ENCODE measurements at regions not wholly inside any gene's neighbourhood (a gene's known extent, or its start where the extent isn't known, plus 50 kb on each side); places are given as distances from the start of the nearest gene placed in this dataset.

DNA sequence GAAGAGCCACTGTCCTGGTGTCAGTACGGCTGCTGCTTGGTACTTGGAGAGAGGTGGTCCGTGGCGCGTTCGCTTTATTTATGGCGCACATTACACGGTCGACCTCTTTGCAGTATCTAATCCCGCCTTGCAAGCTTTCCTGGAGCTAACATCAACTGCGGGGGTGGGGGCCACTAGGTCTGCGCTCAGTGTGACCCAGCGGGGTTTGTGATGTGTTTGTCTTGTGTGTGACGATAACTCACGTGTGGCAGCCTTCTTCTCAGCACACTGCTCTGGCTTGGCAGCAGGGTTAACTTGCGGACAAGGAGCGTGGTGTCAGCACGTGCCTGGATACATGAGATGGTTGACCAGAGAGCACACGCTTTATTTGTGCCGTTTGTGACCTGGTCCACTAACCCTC lies 122.2 kb upstream of the RTL1 start:
- no peak for DNase-seq (ENCODE audit: low spot score)

DNA sequence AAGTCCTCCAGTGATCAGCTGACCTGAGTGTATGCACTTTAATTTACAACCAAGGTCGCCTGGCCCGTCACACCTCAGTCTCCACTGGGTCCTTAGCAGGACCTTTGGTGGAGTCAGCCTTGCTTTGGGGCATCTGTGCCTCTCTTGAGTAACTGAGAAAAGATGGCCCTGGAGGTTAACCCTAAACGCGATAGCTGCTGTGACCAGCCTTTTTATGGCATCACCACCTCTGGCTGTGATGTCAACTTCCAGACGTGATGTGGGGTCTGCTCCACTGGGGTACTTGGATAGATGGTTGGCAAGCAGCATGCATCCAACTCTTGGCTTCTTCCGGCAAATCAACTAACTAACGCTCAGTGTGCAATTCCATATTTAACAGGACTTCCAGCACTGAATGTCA lies 122.8 kb upstream of the RTL1 start:
- DNase-seq (ENCODE audit: low spot score) = no peak

DNA sequence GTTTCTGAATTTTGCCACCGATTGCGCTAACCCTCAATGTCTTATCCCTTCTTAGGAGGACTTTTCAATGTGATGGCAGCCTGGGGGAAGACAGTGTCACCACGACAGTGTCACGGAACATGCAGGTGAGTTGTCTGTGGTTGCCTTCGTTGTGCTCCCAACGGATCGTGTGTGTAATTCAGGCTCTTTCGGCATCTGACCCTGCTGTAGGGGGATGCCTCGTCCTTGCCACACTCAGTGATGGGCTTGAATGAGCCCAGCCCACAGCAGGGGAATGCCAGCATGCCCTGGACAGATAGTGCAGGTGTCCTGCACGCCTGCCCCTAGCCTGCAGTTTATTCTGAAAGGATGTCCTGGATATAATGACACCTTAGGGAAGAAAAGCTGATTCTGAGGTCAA lies 123.8 kb upstream of the RTL1 start:
- no peak for DNase-seq (ENCODE audit: low spot score)

DNA sequence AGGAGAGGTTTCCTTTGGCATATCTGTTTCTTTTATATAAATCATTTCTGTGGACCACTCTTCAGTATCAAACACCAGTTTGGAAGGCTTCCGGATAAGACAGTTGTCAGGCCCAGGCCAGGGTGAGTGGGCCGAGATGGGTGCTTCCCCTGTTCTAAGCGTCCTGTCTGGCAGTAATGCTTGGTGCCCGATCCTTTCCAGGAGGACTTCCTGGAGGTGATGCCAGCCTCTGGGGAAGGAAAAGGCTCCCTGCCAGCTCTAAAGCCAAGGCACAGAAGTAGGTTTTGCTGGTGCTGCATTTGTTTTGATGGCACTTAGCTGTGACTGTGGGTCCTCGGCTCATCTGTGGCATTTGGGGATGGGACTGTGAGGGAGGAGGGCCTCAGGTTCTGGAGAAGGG lies 124.4 kb upstream of the RTL1 start:
- DNase-seq (ENCODE audit: low spot score) = no peak

DNA sequence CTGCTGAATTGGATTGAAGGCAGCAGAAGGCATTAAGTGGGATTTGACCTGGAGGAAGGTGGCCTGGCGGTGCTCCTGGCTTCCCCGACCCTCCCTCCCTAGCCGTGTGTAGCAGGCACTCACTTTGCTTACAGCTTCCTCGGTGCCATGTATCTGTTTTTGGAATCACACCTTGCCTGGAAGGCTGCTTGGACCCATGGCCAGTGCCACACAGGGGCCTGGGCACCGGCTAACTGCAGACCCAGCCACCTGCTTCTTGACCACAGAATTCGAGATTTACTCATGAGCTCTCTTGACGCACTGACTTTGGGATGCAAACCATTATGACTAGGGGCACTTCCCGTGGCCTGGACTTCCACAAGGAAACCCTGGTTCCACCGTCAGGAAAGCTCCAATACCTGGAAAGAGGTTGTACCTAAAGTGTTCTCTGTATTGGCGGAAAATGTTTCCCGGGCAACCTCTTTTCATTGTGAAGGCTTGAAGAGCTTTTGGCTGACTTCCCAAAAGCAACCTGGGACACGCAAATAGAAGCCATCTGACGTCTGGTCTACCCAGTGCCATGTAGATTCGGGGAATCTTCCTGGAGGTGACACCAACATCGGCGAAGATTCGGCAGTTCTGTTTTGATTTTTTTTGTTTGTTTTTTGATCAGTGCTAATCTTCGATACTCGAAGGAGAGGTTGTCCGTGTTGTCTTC lies 125.6 kb upstream of the RTL1 start:
- no peak for DNase-seq (ENCODE audit: low spot score)

DNA sequence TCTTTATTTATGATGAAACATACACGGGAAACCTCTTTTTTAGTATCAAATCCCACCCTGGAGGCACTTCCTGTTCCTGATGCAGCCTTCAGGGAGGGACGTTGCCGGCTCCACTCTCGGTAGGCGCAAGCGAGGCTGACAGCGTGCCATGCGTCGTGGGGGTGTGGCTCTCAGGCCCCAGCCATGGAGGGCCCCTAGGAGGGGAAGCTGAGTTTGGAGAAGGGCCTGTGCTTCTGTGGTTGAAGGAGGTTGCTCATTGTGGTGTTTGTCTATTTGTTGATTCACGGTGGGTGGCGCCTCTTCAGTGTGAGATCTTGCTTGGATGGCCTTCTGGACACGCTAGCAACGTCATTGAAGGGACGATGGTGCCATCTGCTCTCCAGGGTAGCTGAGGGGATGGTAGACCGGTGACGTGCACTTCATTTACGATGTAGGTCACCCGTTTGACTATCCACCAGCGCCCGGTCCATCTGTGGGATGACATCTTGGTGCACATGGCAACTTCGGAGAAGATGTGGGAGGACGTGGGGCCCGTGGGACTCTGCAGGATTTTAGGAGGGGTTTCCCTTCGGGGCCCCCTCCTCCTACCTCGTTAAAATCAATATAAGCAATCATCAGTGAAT lies 126.3 kb upstream of the RTL1 start:
- no peak for DNase-seq (ENCODE audit: low spot score)

DNA sequence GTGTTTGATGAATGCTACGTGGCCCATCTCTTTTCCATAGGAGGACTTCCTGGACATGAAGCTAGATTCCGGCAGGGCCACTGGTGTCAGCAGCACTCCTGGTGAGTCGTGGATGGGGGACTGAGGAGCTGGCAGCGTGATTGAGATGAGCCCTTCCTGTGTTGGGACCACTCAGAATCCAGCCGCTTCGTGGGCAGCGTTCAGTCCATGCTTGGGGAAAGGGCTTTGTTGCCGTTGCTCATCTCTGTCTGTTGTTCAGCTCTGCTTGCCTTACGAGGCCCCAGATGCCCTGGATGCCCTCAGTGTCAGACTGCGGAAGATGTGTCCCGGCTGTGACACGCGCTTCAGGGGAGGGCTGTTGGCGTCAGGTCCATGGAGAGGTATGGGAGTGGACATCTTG lies 127.1 kb upstream of the RTL1 start:
- no peak for DNase-seq (ENCODE audit: low spot score)

DNA sequence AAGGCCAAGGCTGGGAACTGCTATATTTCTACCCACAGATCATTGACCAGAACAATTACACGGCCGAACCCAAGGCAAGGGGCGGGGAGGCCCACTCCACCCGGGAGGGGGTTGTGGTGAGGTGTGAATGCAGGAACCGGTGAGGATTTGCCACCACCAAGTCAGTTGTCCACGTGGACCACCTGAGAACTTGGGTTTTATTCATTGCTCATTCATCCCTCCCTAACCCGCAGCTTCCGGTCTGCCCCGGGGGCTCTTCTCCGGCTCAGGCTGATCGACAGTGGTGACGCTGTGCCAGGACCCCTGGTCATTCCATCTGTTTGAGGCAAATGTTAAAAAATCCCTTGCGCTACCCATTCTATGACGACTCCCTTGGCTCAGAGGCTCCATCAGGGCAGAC lies 127.7 kb upstream of the RTL1 start:
- DNase-seq (ENCODE audit: low spot score) = no peak

DNA sequence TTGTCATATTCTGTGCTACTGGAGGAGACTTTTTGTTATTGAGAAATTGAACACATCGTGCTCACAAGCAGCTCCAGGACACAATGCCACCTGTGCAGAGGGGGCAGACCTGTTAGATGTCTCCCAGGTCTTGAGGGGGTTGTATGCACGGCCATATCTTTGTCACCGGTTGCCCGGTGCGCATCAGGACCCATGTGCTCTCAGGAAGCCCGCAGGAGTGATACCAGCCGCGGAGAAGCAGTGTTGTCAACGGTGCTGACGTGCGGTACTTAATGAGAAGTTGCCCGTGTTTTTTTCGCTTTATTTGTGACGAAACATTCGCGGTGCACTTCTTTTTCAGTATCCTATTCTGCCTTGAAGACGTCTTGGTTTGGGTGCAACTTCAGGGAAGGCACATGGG lies 128.2 kb upstream of the RTL1 start:
- no peak for DNase-seq (ENCODE audit: low spot score)

DNA sequence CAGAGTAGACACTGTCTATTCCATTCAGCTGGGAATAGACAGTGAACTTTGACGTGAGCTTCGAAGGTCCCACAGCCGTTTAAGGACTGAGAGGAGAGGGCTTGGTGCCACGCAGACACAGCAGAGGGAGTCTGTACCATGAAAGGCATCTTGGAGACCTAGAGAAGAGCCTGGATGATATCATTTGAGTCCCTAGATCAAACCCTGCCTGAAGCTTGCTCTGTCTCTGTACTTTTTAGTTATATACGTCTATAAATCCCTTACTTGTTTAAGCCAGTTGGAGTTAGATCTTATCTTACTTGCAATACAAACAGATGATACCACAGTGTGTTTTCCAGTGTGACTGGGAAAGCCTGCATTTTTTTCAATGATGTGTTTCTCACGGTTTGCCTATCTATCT lies 128.9 kb upstream of the RTL1 start:
- no peak for DNase-seq (ENCODE audit: low spot score)

DNA sequence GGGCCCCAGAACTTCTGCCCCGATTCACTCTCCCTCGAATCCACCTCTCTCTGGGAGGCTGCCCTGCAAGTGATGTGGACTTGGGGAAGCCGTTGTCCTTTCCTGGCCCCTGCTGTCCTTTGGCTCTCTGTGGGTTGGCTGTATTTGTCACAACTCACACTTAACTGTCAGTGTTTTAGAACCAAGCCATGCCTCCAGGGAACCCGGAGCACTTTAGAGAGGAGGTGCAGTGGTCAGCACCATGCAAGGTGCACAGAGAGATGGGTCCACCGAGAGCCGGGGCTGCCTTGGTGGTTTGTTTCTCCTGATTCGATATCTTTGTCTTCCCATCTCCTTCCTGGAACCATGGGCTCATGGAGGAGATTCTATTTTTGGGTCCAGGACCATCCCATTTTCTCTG lies 129.5 kb upstream of the RTL1 start:
- no peak for DNase-seq (ENCODE audit: low spot score)

DNA sequence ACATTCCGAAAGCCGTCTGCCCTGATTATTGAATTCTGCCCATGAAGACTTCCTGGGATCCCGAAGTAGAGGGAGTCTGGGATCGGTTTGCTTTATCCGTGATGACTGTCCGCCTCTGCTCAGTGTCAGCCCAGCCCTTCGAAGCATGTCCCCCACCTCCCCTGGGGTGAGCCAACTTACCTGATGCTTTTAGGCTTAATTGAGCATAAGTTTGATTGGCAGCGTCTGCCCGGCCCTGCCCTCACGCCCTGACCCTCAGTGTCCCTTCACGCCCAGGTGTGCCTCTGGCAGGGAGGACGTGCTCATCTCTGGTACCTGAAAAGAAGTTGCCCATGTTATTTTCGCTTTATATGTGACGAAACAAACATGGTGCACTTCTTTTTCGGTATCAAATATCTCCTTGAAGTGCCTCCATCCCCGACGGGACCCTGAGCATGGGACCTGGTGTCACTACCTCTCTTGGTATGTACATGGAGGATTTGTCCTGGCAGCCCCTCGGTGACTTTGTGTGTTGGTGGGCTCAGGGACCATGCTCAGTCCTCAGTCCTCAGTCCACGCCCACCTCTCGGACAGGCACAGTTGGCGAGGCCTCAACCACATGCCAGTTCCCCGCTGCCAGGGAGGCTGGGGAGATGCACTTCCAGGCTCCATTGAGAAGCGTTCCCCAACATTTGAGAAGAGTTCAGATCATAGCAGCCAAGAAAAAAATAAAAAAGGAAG lies 130.1 kb upstream of the RTL1 start:
- DNase-seq (ENCODE audit: low spot score) = no peak

DNA sequence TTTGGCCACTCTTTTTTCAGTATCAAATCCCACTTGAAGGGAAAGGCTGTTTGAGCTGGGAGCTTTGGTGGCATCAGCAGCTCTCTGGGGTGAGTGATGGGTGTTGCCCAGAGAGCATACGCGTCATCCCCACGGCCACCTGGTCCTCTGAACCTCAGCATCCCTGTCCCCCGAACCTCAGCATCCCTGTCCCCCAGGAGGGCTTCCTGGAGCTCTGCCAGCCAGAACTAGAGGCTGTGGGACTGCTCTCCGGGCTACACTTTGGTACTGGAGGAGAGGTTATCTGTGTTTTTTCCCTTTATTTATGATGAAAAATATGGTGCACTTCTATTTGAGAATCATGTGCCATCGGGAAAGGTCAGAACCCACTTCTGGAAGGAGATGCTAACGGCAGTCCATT lies 131.5 kb upstream of the RTL1 start:
- no peak for DNase-seq (ENCODE audit: low spot score)

DNA sequence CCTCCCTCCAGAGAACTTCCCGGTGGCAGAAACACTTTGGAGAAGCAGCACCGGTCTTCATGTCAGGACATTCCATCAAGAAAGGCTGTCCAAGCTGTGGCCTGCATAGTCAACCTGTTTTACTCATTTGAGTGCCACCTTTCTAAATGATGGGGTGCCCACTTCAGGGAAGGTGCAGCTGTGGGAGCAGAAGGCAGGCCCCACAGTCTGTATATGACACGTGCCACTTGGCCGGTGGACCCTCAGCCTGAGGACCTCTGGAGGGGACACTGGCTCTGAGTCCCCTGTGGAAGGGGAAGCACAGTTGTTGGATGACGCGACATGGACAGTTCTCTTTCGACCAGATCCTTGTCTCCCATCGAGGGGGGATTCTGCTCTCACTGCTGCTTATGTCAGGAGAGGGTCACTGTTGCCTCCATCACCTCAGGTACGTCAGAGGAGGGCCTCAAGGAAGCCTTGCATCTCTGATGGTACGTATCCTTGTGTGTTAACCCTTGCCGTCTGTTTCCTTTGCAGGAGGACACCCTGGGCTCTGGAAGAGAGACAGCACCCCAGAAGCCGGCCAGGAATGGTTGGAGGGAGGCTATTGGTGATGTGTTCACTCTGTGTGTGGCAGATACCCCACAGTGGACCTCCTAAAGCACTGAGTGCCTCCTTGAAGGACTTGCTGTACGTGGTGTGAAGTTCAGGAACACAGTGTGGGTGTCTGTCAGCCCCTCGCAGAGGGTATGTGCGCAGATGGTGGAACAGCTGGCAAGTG lies 132.1 kb upstream of the RTL1 start:
- no peak for DNase-seq (ENCODE audit: low spot score)

DNA sequence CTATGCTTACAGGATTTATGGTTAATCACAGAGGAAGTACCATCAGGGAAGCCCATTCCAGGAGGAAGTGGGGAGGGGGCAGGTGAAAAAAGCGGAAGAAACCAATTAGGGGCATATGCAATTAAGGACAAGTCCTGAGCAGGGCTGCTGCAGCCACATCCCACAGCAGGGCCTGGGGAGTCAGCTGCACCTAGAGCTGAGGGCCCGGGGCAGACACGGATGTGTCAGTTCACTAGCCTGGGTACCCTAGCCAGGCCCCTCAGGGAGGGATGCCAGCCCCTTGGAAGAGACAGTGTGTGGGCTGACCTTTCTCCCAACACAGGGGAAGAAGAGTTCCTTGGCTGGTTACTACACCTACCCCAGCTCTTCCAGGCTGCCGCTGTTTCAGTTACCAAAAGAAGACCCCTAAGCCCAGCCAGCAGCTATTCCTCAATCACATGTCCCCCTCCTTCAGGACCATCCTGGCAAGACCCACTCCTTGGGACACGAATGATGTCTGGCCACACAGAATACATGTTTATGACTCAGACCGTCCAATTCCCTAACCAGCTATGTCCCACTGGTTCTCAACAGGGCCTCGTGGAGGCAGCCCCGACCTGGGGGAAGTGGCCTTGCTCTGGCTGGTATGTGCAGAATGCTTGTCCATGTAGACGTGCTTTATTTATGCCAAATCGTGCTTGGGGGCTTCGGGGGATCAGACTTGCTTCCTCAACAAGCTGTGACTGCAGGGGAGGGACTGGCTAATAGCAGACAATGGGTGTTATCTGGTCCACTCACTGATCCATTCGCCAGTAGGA lies 133.7 kb upstream of the RTL1 start:
- no peak for DNase-seq (ENCODE audit: low spot score)

DNA sequence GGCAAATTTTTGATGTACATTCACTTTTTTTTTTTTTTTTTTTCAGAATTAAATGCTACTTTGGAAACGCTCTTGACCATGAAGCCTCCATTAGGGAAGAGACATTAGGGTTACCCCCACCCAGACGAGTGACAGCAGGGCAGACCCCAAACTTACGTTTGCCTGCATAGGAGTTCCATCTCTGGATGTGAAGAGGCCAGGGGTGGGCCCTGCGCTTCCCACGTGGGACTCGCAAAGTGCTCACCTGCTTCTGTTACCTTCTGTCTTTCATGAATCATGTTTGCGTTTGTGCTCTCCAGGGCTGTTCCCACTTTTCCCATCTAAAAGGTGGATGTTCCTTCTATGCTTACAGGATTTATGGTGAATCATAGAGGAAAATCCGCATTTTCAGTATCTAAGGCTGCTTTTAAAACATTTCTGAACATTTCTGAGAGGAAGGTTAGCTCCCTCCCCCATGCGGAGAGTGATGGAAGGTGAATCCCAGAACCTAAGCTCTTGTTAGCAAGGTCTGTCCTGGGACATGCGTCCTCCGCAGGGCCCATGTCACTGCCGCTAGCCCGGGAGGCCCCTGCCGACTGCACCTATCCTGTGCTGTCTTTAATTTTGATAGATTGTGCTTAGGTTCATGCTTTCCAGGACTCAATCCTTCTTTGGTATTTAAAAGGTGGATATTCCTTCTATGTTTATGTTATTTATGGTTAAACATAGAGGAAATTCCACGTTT lies 135.7 kb upstream of the RTL1 start:
- DNase-seq (ENCODE audit: low spot score) = no peak

DNA sequence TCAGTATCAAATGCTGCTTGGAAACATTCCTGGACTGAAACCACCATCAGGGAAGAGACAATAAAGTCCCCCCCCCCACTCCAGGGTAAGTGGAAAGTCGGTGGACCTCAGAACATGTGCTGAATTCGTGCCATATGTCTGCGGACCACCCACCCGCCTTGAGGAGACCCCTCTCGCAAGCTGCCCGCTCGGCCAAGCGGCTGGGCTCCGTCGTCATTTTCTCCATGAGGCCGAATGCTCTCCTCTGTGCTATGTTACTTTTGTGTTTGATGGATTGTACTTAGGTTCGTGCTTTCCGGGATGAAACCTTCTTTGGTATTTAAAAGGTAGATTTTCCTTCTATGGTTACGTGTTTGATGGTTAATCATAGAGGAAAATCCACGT lies 136.2 kb upstream of the RTL1 start:
- no peak for DNase-seq (ENCODE audit: low spot score)

DNA sequence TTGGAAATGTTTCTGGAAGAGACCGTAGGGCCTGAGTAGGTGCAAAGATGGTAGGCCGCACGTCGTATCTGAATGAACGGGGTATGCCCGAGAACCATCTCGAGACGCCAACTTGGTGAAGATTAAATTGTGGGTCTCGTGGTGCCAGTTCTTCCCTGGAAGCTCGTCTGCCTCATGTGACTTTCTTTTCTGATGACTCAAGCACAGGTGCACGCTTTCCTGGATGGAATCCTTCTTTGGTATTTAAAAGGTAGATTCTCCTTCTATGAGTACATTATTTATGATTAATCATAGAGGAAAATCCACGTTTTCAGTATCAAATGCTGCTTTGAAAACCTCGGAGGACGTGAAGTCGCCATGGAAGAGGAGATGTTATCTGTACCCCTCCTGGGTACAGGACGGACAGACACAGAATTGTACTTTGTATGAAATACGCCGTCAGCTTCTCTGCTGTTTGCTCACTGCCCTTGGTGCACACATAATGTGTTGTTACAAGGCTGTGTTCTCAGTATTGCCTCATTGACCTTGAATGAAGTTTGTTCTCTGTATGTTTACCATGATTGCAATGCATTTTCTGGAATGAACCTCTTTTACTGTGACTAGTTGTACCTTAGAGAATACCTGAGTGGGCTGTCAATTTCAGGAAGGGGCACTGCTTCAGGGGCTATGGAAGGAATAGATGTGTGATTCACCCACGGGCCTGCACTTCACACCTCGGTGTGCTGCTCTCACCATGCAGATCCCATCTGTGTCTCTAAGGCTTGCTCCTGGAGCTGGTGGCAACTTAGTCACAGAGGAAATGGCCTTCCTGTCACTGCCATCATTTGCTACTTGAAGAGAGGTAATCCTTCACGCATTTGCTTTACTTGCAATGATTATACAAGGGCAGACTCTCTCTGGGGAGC lies 137.3 kb upstream of the RTL1 start:
- no peak for DNase-seq (ENCODE audit: low spot score)

DNA sequence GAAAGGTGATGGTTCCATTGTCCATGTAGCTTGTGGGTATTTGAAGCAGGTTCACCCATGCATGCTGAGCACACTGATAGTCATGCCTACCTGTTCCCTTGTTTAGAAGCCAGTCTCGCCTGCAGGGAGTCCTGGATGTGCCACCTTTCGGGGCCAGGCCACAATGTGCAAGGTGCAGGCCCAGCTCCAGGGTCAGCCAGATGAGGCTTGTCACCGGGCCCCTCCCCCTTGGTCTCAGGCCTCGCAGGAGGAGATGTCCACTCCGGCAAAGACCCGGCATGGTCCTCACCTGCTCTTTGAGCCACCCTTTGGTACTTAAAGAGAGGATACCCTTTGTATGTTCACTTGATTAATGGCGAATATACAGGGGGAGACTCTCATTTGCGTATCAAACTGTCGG lies 140.4 kb upstream of the RTL1 start:
- DNase-seq (ENCODE audit: low spot score) = no peak

DNA sequence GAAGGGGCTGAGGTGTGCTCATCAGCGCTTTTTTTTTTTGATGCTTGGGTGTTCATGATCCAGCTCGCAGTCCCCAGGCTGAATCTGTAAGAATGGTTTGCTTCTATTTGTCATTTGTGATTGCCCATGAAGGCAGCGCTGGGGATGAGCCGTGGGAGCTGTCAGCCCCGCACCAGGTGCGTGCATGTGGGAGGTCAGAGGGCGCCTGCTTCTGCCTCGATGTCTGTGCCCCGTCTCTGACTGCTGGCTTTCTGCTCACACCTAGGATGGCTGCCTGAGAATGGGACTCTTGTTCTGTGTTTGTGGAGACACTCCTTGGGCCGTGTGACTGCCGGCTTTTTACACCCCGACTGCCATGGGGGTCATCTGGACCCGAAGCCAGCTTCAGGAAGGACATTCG lies 141.2 kb upstream of the RTL1 start:
- no peak for DNase-seq (ENCODE audit: low spot score)

Measured in D341Med (cell line).